ENCODE measurements at regions not wholly inside any gene's neighbourhood (a gene's known extent, or its start where the extent isn't known, plus 50 kb on each side); places are given as distances from the start of the nearest gene placed in this dataset.

GRCh38 chr16:8398548-8398947 is 191.8 kb downstream of the TMEM114 start:
- no peak for TF ChIP-seq POLR2AphosphoS5 (IDR thresholded peaks at IDR 0.05; ENCODE audit: low read depth, low read length)
- no peak for TF ChIP-seq CTCF (IDR thresholded peaks at IDR 0.05 in 2 of 3, conservative IDR thresholded peaks at IDR 0.05 in 1 of 3; ENCODE audit: borderline replicate concordance in 1 of 3, insufficient read depth in 1 of 3, low read depth in 2 of 3, low read length in 2 of 3)
- no peak for TF ChIP-seq JUND (IDR thresholded peaks at IDR 0.05)
- no peak for TF ChIP-seq ZFX (IDR thresholded peaks at IDR 0.05)
- no peak for TF ChIP-seq REST (IDR thresholded peaks at IDR 0.05; ENCODE audit: low read depth)
- TF ChIP-seq YY1 (IDR thresholded peaks at IDR 0.05; ENCODE audit: extremely low read depth, insufficient replicate concordance, low read depth, low read length), result no peak
- no peak for TF ChIP-seq EZH2 (IDR thresholded peaks at IDR 0.05)
- no peak for TF ChIP-seq CBX3 (IDR thresholded peaks at IDR 0.05; ENCODE audit: low read depth)
- no peak for TF ChIP-seq POLR2A (IDR thresholded peaks at IDR 0.05; ENCODE audit: borderline replicate concordance, extremely low read depth, insufficient read depth, insufficient read length)
- no peak for TF ChIP-seq EGR1 (IDR thresholded peaks at IDR 0.05; ENCODE audit: low read depth)
- no peak for TF ChIP-seq CEBPB (IDR thresholded peaks at IDR 0.05; ENCODE audit: low read depth)

All from HCT116 (cell line).